ENCODE measurements at regions not wholly inside any gene's neighbourhood (a gene's known extent, or its start where the extent isn't known, plus 50 kb on each side); places are given as distances from the start of the nearest gene placed in this dataset.

- TF ChIP-seq EZH2phosphoT487 (IDR thresholded peaks at IDR 0.05; ENCODE audit: borderline replicate concordance, low read length): no peak
- no peak for TF ChIP-seq CTCF (IDR thresholded peaks at IDR 0.05; ENCODE audit: low read depth, low read length, poor library complexity, severe bottlenecking)
These were observed 551.9 kb downstream of the BNC2 start for GRCh38 chr9:16318516-16319060.
